Neural cell (in vitro differentiated cells): ENCODE measurements at regions not wholly inside any gene's neighbourhood (a gene's known extent, or its start where the extent isn't known, plus 50 kb on each side); places are given as distances from the start of the nearest gene placed in this dataset.

ENCODE experiments used
- H2AFZ ChIP-seq: fragments of 200-600, 300-800 bp; sonication (generic), shearing (Covaris generic); 2 replicates; pipeline ENCODE4 v1.6.0; 2014; ENCODE audit warnings: low read depth, mild to moderate bottlenecking, antibody characterized with exemption, low read length, moderate library complexity
- H3F3A ChIP-seq: fragments of 200-600 bp; shearing (Covaris generic); 2 replicates; pipeline ENCODE4 v1.6.1; 2016; ENCODE audit warnings: mild to moderate bottlenecking, moderate library complexity, mixed read lengths, antibody characterized with exemption, low read length; ENCODE audit not compliant: insufficient read depth, poor library complexity, severe bottlenecking
- H3K27ac ChIP-seq: fragments of 200-600, 300-800 bp; sonication (generic), shearing (Covaris generic); 2 replicates; pipeline ENCODE4 v1.5.1; 2014; ENCODE audit warnings: mild to moderate bottlenecking, low read length, moderate library complexity
- H3K27me3 ChIP-seq: fragments of 300-800, 200-600 bp; sonication (generic), shearing (Covaris generic); 2 replicates; pipeline ENCODE4 v1.6.0; 2014; ENCODE audit warnings: mild to moderate bottlenecking, low read depth, low read length, moderate library complexity; ENCODE audit not compliant: insufficient read depth
- H3K36me3 ChIP-seq: fragments of 300-800, 200-600 bp; sonication (generic), shearing (Covaris generic); 2 replicates; pipeline ENCODE4 v1.5.1; 2014; ENCODE audit warnings: mild to moderate bottlenecking, antibody characterized with exemption, low read length, moderate library complexity; ENCODE audit not compliant: insufficient read depth
- H3K4me2 ChIP-seq: fragments of 300-800, 200-600 bp; sonication (generic), shearing (Covaris generic); 2 replicates; pipeline ENCODE4 v1.6.0; 2014; ENCODE audit warnings: mild to moderate bottlenecking, low read length
- H3K4me3 ChIP-seq: fragments of 300-800, 200-600 bp; sonication (generic), shearing (Covaris generic); 2 replicates; pipeline ENCODE4 v1.5.1; 2014; ENCODE audit warnings: mild to moderate bottlenecking, low read length, moderate library complexity
- H3K79me2 ChIP-seq: fragments of 200-600 bp; shearing (Covaris generic); replicated peaks from 2 replicates; pipeline ENCODE4 v1.6.0; 2014; ENCODE audit warnings: mild to moderate bottlenecking, low read length, moderate library complexity; ENCODE audit not compliant: insufficient read depth
- H3K9ac ChIP-seq: fragments of 300-800, 200-600 bp; sonication (generic), shearing (Covaris generic); 2 replicates; pipeline ENCODE4 v1.6.1; 2016; ENCODE audit warnings: mild to moderate bottlenecking, low read length, mixed read lengths
- H3K9me2 ChIP-seq: fragments of 200-600 bp; shearing (Covaris generic); 2 replicates; pipeline ENCODE4 v1.6.1; 2016; ENCODE audit warnings: mild to moderate bottlenecking, low read length, mixed read lengths; ENCODE audit not compliant: insufficient read depth
- H3K9me3 ChIP-seq: fragments of 200-600, 300-800 bp; sonication (generic), shearing (Covaris generic); 2 replicates; pipeline ENCODE4 v1.6.1; 2016; ENCODE audit warnings: mild to moderate bottlenecking, mixed run types, low read length, moderate library complexity, mixed read lengths
- H4K20me1 ChIP-seq: fragments of 200-600 bp; shearing (Covaris generic); 2 replicates; pipeline ENCODE4 v1.6.1; 2016; ENCODE audit warnings: mild to moderate bottlenecking, mixed run types; ENCODE audit not compliant: insufficient read depth
- EP300 ChIP-seq: fragments of 450-650 bp; conservative IDR thresholded peaks from 2 replicates; pipeline ENCODE4 v1.6.1; 2014; ENCODE audit warnings: antibody characterized with exemption, mild to moderate bottlenecking, moderate library complexity; ENCODE audit not compliant: poor library complexity, severe bottlenecking
- EZH2 ChIP-seq: fragments of 200-600, 300-800 bp; shearing (Covaris generic), sonication (generic); IDR thresholded peaks from 2 replicates; pipeline ENCODE4 v1.6.1; 2014; ENCODE audit warnings: antibody characterized with exemption, low read length, borderline replicate concordance, mild to moderate bottlenecking; ENCODE audit not compliant: insufficient read depth, poor library complexity, severe bottlenecking
- MXI1 ChIP-seq: fragments of 450-650 bp; conservative IDR thresholded peaks from 2 replicates; pipeline ENCODE4 v1.6.1; 2014; ENCODE audit warnings: antibody characterized with exemption, mild to moderate bottlenecking; ENCODE audit not compliant: poor library complexity, severe bottlenecking
- POLR2AphosphoS5 ChIP-seq: IDR thresholded peaks from 2 replicates; pipeline ENCODE4 v1.6.1; 2012
- RAD21 ChIP-seq: fragments of 450-650 bp; conservative IDR thresholded peaks from 2 replicates; pipeline ENCODE4 v1.6.1; 2014; ENCODE audit warnings: antibody characterized with exemption, mild to moderate bottlenecking, moderate library complexity
- SMC3 ChIP-seq: fragments of 450-650 bp; conservative IDR thresholded peaks from 2 replicates; pipeline ENCODE4 v1.6.1; 2014; ENCODE audit warnings: antibody characterized with exemption, mild to moderate bottlenecking, moderate library complexity; ENCODE audit not compliant: poor library complexity
- TAF1 ChIP-seq: IDR thresholded peaks from 2 replicates; pipeline ENCODE4 v1.6.1; 2012; ENCODE audit warnings: low read depth
- TF ChIP-seq, protein P1 (sequence below): IDR thresholded peaks from 2 replicates; pipeline ENCODE4 v1.6.1; 2012; ENCODE audit warnings: borderline replicate concordance
- TF ChIP-seq, protein P2 (sequence below): fragments of 450-650 bp; IDR thresholded peaks from 2 replicates; pipeline ENCODE4 v1.5.1; 2014; ENCODE audit warnings: antibody characterized with exemption, mild to moderate bottlenecking, moderate library complexity; ENCODE audit not compliant: poor library complexity, severe bottlenecking

GRCh38 chr15:96130734-96131133 lies 199.8 kb upstream of the NR2F2 start:
- H3K9me2 ChIP-seq = no peaks in the 10 kb centered on the region
- H3K27ac ChIP-seq = no peak overlapping the region
- no peak overlapping the region for H2AFZ ChIP-seq
- TF ChIP-seq, protein P1, sequence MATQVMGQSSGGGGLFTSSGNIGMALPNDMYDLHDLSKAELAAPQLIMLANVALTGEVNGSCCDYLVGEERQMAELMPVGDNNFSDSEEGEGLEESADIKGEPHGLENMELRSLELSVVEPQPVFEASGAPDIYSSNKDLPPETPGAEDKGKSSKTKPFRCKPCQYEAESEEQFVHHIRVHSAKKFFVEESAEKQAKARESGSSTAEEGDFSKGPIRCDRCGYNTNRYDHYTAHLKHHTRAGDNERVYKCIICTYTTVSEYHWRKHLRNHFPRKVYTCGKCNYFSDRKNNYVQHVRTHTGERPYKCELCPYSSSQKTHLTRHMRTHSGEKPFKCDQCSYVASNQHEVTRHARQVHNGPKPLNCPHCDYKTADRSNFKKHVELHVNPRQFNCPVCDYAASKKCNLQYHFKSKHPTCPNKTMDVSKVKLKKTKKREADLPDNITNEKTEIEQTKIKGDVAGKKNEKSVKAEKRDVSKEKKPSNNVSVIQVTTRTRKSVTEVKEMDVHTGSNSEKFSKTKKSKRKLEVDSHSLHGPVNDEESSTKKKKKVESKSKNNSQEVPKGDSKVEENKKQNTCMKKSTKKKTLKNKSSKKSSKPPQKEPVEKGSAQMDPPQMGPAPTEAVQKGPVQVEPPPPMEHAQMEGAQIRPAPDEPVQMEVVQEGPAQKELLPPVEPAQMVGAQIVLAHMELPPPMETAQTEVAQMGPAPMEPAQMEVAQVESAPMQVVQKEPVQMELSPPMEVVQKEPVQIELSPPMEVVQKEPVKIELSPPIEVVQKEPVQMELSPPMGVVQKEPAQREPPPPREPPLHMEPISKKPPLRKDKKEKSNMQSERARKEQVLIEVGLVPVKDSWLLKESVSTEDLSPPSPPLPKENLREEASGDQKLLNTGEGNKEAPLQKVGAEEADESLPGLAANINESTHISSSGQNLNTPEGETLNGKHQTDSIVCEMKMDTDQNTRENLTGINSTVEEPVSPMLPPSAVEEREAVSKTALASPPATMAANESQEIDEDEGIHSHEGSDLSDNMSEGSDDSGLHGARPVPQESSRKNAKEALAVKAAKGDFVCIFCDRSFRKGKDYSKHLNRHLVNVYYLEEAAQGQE = no peak
- TF ChIP-seq EP300 = no peak
- TF ChIP-seq TAF1 = no peak
- TF ChIP-seq, protein P2, sequence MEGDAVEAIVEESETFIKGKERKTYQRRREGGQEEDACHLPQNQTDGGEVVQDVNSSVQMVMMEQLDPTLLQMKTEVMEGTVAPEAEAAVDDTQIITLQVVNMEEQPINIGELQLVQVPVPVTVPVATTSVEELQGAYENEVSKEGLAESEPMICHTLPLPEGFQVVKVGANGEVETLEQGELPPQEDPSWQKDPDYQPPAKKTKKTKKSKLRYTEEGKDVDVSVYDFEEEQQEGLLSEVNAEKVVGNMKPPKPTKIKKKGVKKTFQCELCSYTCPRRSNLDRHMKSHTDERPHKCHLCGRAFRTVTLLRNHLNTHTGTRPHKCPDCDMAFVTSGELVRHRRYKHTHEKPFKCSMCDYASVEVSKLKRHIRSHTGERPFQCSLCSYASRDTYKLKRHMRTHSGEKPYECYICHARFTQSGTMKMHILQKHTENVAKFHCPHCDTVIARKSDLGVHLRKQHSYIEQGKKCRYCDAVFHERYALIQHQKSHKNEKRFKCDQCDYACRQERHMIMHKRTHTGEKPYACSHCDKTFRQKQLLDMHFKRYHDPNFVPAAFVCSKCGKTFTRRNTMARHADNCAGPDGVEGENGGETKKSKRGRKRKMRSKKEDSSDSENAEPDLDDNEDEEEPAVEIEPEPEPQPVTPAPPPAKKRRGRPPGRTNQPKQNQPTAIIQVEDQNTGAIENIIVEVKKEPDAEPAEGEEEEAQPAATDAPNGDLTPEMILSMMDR = no peak
- no peak for TF ChIP-seq EZH2
- no peak for TF ChIP-seq MXI1
- no peak for TF ChIP-seq POLR2AphosphoS5
- no peak for TF ChIP-seq RAD21
- H3K4me2 ChIP-seq = no peak overlapping the region
- no peak overlapping the region for H3K4me3 ChIP-seq
- no peaks in the 10 kb centered on the region for H4K20me1 ChIP-seq
- no peaks in the 10 kb centered on the region for H3K79me2 ChIP-seq
- no peaks in the 10 kb centered on the region for H3F3A ChIP-seq
- no peaks in the 10 kb centered on the region for H3K27me3 ChIP-seq
- no peaks in the 10 kb centered on the region for H3K36me3 ChIP-seq
- H3K9me3 ChIP-seq = no peaks in the 10 kb centered on the region
- H3K9ac ChIP-seq = no peak overlapping the region

- H3K36me3 ChIP-seq = no peaks in the 10 kb centered on the region
- no peak overlapping the region for H3K4me2 ChIP-seq
- H3K9me2 ChIP-seq = no peaks in the 10 kb centered on the region
- H3K9ac ChIP-seq = no peak overlapping the region
- no peak overlapping the region for H3K27ac ChIP-seq
- no peaks in the 10 kb centered on the region for H3F3A ChIP-seq
- no peaks in the 10 kb centered on the region for H4K20me1 ChIP-seq
- no peak overlapping the region for H2AFZ ChIP-seq
- no peak overlapping the region for H3K4me3 ChIP-seq
- TF ChIP-seq EP300 (no peak), POLR2AphosphoS5 (no peak), SMC3 (no peak), EZH2 (no peak), TAF1 (no peak)
- TF ChIP-seq, protein P2 = no peak
- TF ChIP-seq, protein P1 = no peak
- H3K27me3 ChIP-seq = no peaks in the 10 kb centered on the region
- no peaks in the 10 kb centered on the region for H3K9me3 ChIP-seq
- H3K79me2 ChIP-seq = no peaks in the 10 kb centered on the region
Measured at GRCh38 chr15:96132126-96132525, 198.4 kb upstream of the NR2F2 start.
